Endothelial cell of umbilical vein (primary cell): ENCODE measurements at regions not wholly inside any gene's neighbourhood (a gene's known extent, or its start where the extent isn't known, plus 50 kb on each side); places are given as distances from the start of the nearest gene placed in this dataset.

Experiments used
- CTCF ChIP-seq, 2 donors: IDR thresholded peaks; 1 replicate in 1 of 2; 2 replicates in 1 of 2; pipeline ENCODE4 v1.5.1; 2011; ENCODE audit warnings: low read length in 2 of 2, mild to moderate bottlenecking in 2 of 2, moderate library complexity in 2 of 2, control low read depth in 1 of 2, inconsistent platforms in 1 of 2, low read depth in 1 of 2; ENCODE audit not compliant: insufficient read depth in 1 of 2; ENCODE audit errors: extremely low read depth in 1 of 2
- EZH2 ChIP-seq: IDR thresholded peaks from 2 replicates; pipeline ENCODE4 v1.6.1; 2012; ENCODE audit warnings: borderline replicate concordance, low read depth, mild to moderate bottlenecking, moderate library complexity, low read length, inconsistent platforms; ENCODE audit not compliant: severe bottlenecking
- FOS ChIP-seq: IDR thresholded peaks from 2 replicates; pipeline ENCODE4 v1.6.1; 2011; ENCODE audit warnings: mild to moderate bottlenecking, low read length, moderate library complexity, borderline replicate concordance; ENCODE audit not compliant: insufficient read depth
- GATA2 ChIP-seq: IDR thresholded peaks from 2 replicates; pipeline ENCODE4 v1.7.0; 2011; ENCODE audit warnings: low read depth, mild to moderate bottlenecking, moderate library complexity, mixed read lengths, low read length; ENCODE audit not compliant: insufficient read length, insufficient read depth
- JUN ChIP-seq: IDR thresholded peaks from 2 replicates; pipeline ENCODE4 v1.6.1; 2011; ENCODE audit warnings: borderline replicate concordance, low read depth; ENCODE audit not compliant: insufficient read length, insufficient read depth
- MAX ChIP-seq: IDR thresholded peaks from 2 replicates; pipeline ENCODE4 v1.6.1; 2011; ENCODE audit not compliant: insufficient read depth, insufficient read length
- MYC ChIP-seq: IDR thresholded peaks from one replicate; pipeline ENCODE4 v1.6.1; 2011; ENCODE audit warnings: mild to moderate bottlenecking, low read depth, low read length
- POLR2A ChIP-seq: IDR thresholded peaks from 2 replicates; pipeline ENCODE4 v1.6.1; 2012; ENCODE audit warnings: low read depth, mild to moderate bottlenecking, control low read depth, low read length
- POLR2AphosphoS5 ChIP-seq: IDR thresholded peaks from 2 replicates; pipeline ENCODE4 v1.6.1; 2012; ENCODE audit warnings: low read depth, mild to moderate bottlenecking, control low read depth, low read length, moderate library complexity; ENCODE audit not compliant: insufficient read depth

DNA sequence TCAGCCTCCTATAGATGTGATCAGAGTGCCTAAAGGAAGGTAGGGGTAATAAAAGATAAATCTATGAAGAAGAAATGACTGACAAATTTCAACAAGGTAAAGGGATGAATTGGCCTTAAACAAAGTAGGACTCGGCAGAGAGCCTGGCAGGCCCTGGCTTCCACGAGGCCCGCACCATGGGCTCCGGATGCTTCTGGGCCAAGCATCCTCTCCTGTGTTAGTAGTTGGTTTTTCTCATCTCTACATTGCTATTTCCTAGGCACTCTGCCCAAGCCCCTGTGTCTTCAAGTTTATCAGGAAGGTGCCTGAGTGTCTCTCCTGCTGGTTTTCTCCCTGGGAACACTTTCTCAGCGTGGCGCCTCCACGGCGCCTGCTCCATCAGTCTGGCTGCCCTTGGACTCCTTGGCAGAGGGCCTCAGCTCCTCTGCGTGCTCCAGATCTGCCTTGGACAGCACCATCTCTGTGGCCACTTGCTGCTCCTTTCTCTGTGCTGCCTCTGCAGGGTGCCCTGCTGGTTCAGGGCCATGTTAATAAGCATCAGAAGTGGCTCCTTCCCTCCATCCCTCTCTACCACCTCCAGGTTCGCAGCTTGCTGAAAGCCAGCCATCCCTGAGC lies 413.3 kb upstream of the DPP6 start:
- TF ChIP-seq CTCF (IDR thresholded peaks at IDR 0.05; ENCODE audit: extremely low read depth in 1 of 2, insufficient read depth in 1 of 2, low read depth in 1 of 2, low read length in 2 of 2) (no peak), MAX (no peak), POLR2A (no peak), EZH2 (no peak), POLR2AphosphoS5 (no peak), JUN (no peak), FOS (no peak), GATA2 (no peak), MYC (no peak)
